HepG2 (cell line): ENCODE measurements at regions not wholly inside any gene's neighbourhood (a gene's known extent, or its start where the extent isn't known, plus 50 kb on each side); places are given as distances from the start of the nearest gene placed in this dataset.

Source experiments
- ATAC-seq: fragments of 200-7000 bp; cut with Tn5 transposase; 3 replicates; pipeline ENCODE4 v1.9.1; 2020; ENCODE audit warnings: mild to moderate bottlenecking, moderate library complexity
- BruUV-seq: library from RNA; stranded (reverse); fragments of 400-500 nt; replicated peaks from 2 replicates; lab custom pipeline; 2021; lab: Mats Ljungman, UMichigan
- CTCF ChIA-PET: fragments of 300-600 bp; formaldehyde crosslinking; extraction: SDS; loops from one replicate; lab custom pipeline; 2021; ENCODE audit warnings: low total read pairs, inconsistent platforms, low intra/inter-chr PET ratio; lab: Yijun Ruan, JAX
- POLR2A ChIA-PET: fragments of 350-600 bp; sonication (Branson Sonifier 250); formaldehyde crosslinking; loops from one replicate; lab custom pipeline; 2020; ENCODE audit warnings: antibody characterized with exemption, inconsistent platforms; lab: Yijun Ruan, JAX
- DNase-seq: peaks from one replicate; pipeline ENCODE4 v3.0.0-alpha.2; 2015; ENCODE audit warnings: low spot score
- FAIRE-seq: peaks from 3 replicates; lab custom pipeline; 2011; peaks lifted over from hg19 to GRCh38; lab: Jason Lieb, UNC
- H2AFZ ChIP-seq: one replicate; pipeline ENCODE4 v1.6.1; 2011; ENCODE audit warnings: low read length, inconsistent platforms
- H3K27ac ChIP-seq: fragments of 300-600 bp; 3 replicates; pipeline ENCODE4 v1.8.0; 2011; ENCODE audit warnings: mixed run types, mild to moderate bottlenecking, mixed read lengths, low read length, inconsistent platforms; ENCODE audit not compliant: insufficient read depth; ENCODE audit errors: extremely low read length
- H3K27me3 ChIP-seq, 2 experiments: fragments of 200-600 bp in 1 of 2; 2 replicates in 1 of 2; 3 replicates in 1 of 2; pipeline versions ENCODE4 v1.6.0 to v1.8.0; 2011; ENCODE audit warnings: low read length in 2 of 2, mild to moderate bottlenecking in 2 of 2, moderate library complexity in 2 of 2, inconsistent platforms in 1 of 2; ENCODE audit not compliant: insufficient read depth in 2 of 2, control insufficient read depth in 1 of 2
- H3K36me3 ChIP-seq, 2 experiments: fragments of 200-600 bp in 1 of 2; replicated peaks in 1 of 2; 2 replicates in 1 of 2; 3 replicates in 1 of 2; pipeline versions ENCODE4 v1.5.1 to v1.8.0; 2011; ENCODE audit warnings: low read length in 2 of 2, inconsistent platforms in 1 of 2; ENCODE audit not compliant: insufficient read depth in 2 of 2, control insufficient read depth in 1 of 2
- H3K4me1 ChIP-seq: 2 replicates; pipeline ENCODE4 v1.5.1; 2012; ENCODE audit warnings: low read length, inconsistent platforms; ENCODE audit not compliant: insufficient read depth
- H3K4me2 ChIP-seq: 2 replicates; pipeline ENCODE4 v1.6.0; 2011; ENCODE audit warnings: low read depth, low read length, inconsistent platforms
- H3K4me3 ChIP-seq, 3 experiments: fragments of 200-600 bp in 1 of 3; sonication (generic), shearing (Covaris generic) in 1 of 3; replicated peaks in 1 of 3; 2 replicates each; pipeline ENCODE4 v1.5.1; 2011 to 2016; ENCODE audit warnings: low read length in 3 of 3, inconsistent platforms in 2 of 3, low read depth in 2 of 3, mild to moderate bottlenecking in 2 of 3, control low read depth in 1 of 3, mixed read lengths in 1 of 3; ENCODE audit not compliant: insufficient read depth in 1 of 3
- H3K79me2 ChIP-seq: one replicate; pipeline ENCODE4 v1.6.1; 2011; ENCODE audit warnings: low read length, inconsistent platforms; ENCODE audit not compliant: insufficient read depth
- H3K9ac ChIP-seq: 2 replicates; pipeline ENCODE4 v1.6.0; 2011; ENCODE audit warnings: mild to moderate bottlenecking, low read depth, low read length, inconsistent platforms; ENCODE audit not compliant: insufficient read depth
- H3K9me3 ChIP-seq: 2 replicates; pipeline ENCODE4 v1.5.1; 2012; ENCODE audit warnings: mild to moderate bottlenecking, low read length
- H4K20me1 ChIP-seq: 2 replicates; pipeline ENCODE4 v1.6.0; 2011; ENCODE audit warnings: inconsistent platforms, mild to moderate bottlenecking, low read length, moderate library complexity; ENCODE audit not compliant: insufficient read depth
- ATF1 ChIP-seq: IDR thresholded peaks from 2 replicates; pipeline ENCODE4 v1.6.1; 2016; ENCODE audit warnings: mild to moderate bottlenecking, control low read depth
- CREBL2 ChIP-seq: sonication (generic); formaldehyde crosslinking; IDR thresholded peaks from 2 replicates; pipeline ENCODE4 v1.8.1; 2023; ENCODE audit warnings: missing genetic modification reagents, mild to moderate bottlenecking, borderline replicate concordance
- GATAD2A ChIP-seq: IDR thresholded peaks from 2 replicates; pipeline ENCODE4 v1.6.1; 2016
- HDAC6 ChIP-seq: fragments of 200-600 bp; sonication (generic); IDR thresholded peaks from 2 replicates; pipeline ENCODE4 v1.7.0; 2017; ENCODE audit warnings: mild to moderate bottlenecking, antibody characterized with exemption, low read length, low read depth
- HES4 ChIP-seq: sonication (generic); formaldehyde crosslinking; IDR thresholded peaks from 2 replicates; pipeline ENCODE4 v1.9.0; 2021; ENCODE audit warnings: mild to moderate bottlenecking, missing genetic modification reagents, borderline replicate concordance
- HOXA9 ChIP-seq: sonication (generic); formaldehyde crosslinking; IDR thresholded peaks from 2 replicates; pipeline ENCODE4 v1.8.1; 2022; ENCODE audit warnings: missing genetic modification reagents, mild to moderate bottlenecking, moderate library complexity, borderline replicate concordance
- NCOA1 ChIP-seq: sonication (generic); formaldehyde crosslinking; IDR thresholded peaks from 2 replicates; pipeline ENCODE4 v1.9.0; 2021; ENCODE audit warnings: missing genetic modification reagents
- SMAD1 ChIP-seq: sonication (generic); formaldehyde crosslinking; IDR thresholded peaks from 2 replicates; pipeline ENCODE4 v1.4.0; 2020; ENCODE audit warnings: missing genetic modification reagents, low read depth, mild to moderate bottlenecking, borderline replicate concordance
- SMC3 ChIP-seq: IDR thresholded peaks from 2 replicates; pipeline ENCODE4 v1.6.1; 2011; ENCODE audit warnings: low read length, improper control_type of control experiment
- SNAPC2 ChIP-seq: sonication (generic); formaldehyde crosslinking; IDR thresholded peaks from 2 replicates; pipeline ENCODE4 v1.8.1; 2022; ENCODE audit warnings: mild to moderate bottlenecking, missing genetic modification reagents
- XRCC5 ChIP-seq: fragments of 200-400 bp; formaldehyde crosslinking; optimal IDR thresholded peaks from 2 replicates; pipeline ENCODE3; 2017; ENCODE audit warnings: mild to moderate bottlenecking, low read length
- ZBTB40 ChIP-seq, 2 experiments: fragments of 450-650 bp in 1 of 2; sonication (generic) in 1 of 2; formaldehyde crosslinking in 1 of 2; IDR thresholded peaks; 2 replicates each; pipeline versions ENCODE4 v1.6.1 to v1.8.0; 2016 to 2022; ENCODE audit warnings: antibody characterized with exemption in 1 of 2, mild to moderate bottlenecking in 1 of 2, missing genetic modification reagents in 1 of 2
- ZEB1 ChIP-seq: IDR thresholded peaks from 2 replicates; pipeline ENCODE4 v1.6.1; 2012; ENCODE audit warnings: mild to moderate bottlenecking, low read depth, inconsistent platforms; ENCODE audit not compliant: insufficient replicate concordance
- ZSCAN22 ChIP-seq: sonication (generic); formaldehyde crosslinking; IDR thresholded peaks from 2 replicates; pipeline ENCODE4 v1.4.0; 2020; ENCODE audit warnings: mild to moderate bottlenecking, missing genetic modification reagents
- WGBS: methylation state at CpG from one replicate; pipeline ENCODE4 v1.1.6; 2017; ENCODE audit warnings: low lambda C conversion rate; 5-methylcytosine and 5-hydroxymethylcytosine counted together
- in situ Hi-C: cut with HindIII; loops from 2 replicates; pipeline ENCODE4 v1.10.0; 2017; ENCODE audit warnings: low pct_unique_long_range_greater_than_20kb; ENCODE audit not compliant: extremely low pct_ligation_motif_present
- intact Hi-C: fragments of 100-400 bp; cut with micrococcal nuclease; formaldehyde crosslinking; loops from one replicate; pipeline ENCODE4 v1.10.0; 2022; ENCODE audit not compliant: unreplicated experiment

GRCh38 chr13:22903301-22903700 lies 277.5 kb upstream of the SGCG start:
- Histone ChIP-seq H3K4me2 (no peak overlapping the region), H3K36me3 (no peaks in the 10 kb centered on the region), H3K27me3 (no peaks in the 10 kb centered on the region), H4K20me1 (no peaks in the 10 kb centered on the region), H3K9me3 (no peaks in the 10 kb centered on the region; the same call in 1 of the 2 replicates), H3K4me1 (no peaks in the 10 kb centered on the region), H2AFZ (no peak overlapping the region), H3K9ac (no peak overlapping the region), H3K79me2 (no peaks in the 10 kb centered on the region), H3K27ac (no peak overlapping the region), H3K4me3 (no peak overlapping the region)
- no peak for TF ChIP-seq SMAD1
- TF ChIP-seq HOXA9 (CRISPR knock-in tag), result no peak
- no peak for TF ChIP-seq ZBTB40 (IDR thresholded peaks at IDR 0.05)
- TF ChIP-seq ZBTB40 (CRISPR knock-in tag; IDR thresholded peaks at IDR 0.05), result no peak
- TF ChIP-seq HDAC6, result no peak
- TF ChIP-seq HES4 (CRISPR knock-in tag), result no peak
- no peak for TF ChIP-seq CREBL2 (CRISPR knock-in tag)
- TF ChIP-seq ZSCAN22 (CRISPR knock-in tag), result no peak
- TF ChIP-seq XRCC5, result no peak
- no peak for TF ChIP-seq NCOA1 (CRISPR knock-in tag)
- no peak for TF ChIP-seq GATAD2A
- TF ChIP-seq SMC3, result no peak
- TF ChIP-seq SNAPC2 (CRISPR knock-in tag), result no peak
- TF ChIP-seq ATF1 (CRISPR knock-in tag), result no peak
- TF ChIP-seq ZEB1, result no peak
- intact Hi-C loops (no loop called here), in situ Hi-C loops (no loop called here)
- BruUV-seq, result no TSS peak
- ATAC-seq, result no peak
- ChIA-PET CTCF (no interaction called here), POLR2A (no interaction called here)
- WGBS, result 32% methylated on average over 10 of the region's 10 CpGs
- FAIRE-seq, result no peak
- no peak for DNase-seq
